ENCODE measurements at regions not wholly inside any gene's neighbourhood (a gene's known extent, or its start where the extent isn't known, plus 50 kb on each side); places are given as distances from the start of the nearest gene placed in this dataset.

GRCh38 chr22:49186293-49186692, 641.4 kb downstream of the BRD1 start:
- H3K79me2 ChIP-seq (ENCODE audit: insufficient read depth, low read length), result no peaks in the 10 kb centered on the region
- ChIA-PET CTCF (ENCODE audit: low intra/inter-chr PET ratio, low total read pairs) (no interaction called here), POLR2A (no interaction called here)
- peaks cover 14% of the 10 kb centered on the region for H3K4me1 ChIP-seq (ENCODE audit: insufficient read depth, low read length)
- no peak for DNase-seq (ENCODE audit: low spot score)
- no peak for ATAC-seq
- peaks cover 3% of the 10 kb centered on the region; the same call in 1 of the 2 replicates for H4K20me1 ChIP-seq (ENCODE audit: insufficient read depth, low read length)
- peaks cover 1 to 11% of the 10 kb centered on the region in 2 experiments; a peak in 4 of 5 replicates for H3K27me3 ChIP-seq (ENCODE audit: control insufficient read depth in 1 of 2, insufficient read depth in 2 of 2, low read length in 2 of 2)
- H3K27ac ChIP-seq (ENCODE audit: extremely low read length, insufficient read depth, low read length), result no peak overlapping the region
- H2AFZ ChIP-seq (ENCODE audit: low read length), result no peak overlapping the region
- in situ Hi-C loops (cut with HindIII; ENCODE audit: extremely low pct_ligation_motif_present, low pct_unique_long_range_greater_than_20kb), result no loop called here
- H3K9me3 ChIP-seq (ENCODE audit: low read length), result peaks cover 7% of the 10 kb centered on the region; the same call in 1 of the 2 replicates
- H3K4me2 ChIP-seq (ENCODE audit: low read depth, low read length), result no peak overlapping the region
- no peaks in the 10 kb centered on the region for H3K36me3 ChIP-seq (replicated peaks in 1 of 2; ENCODE audit: control insufficient read depth in 1 of 2, insufficient read depth in 2 of 2, low read length in 2 of 2)
- no peak for FAIRE-seq
- no TSS peak for BruUV-seq (replicated peaks)
- 100% methylated on average over 1 of the region's 1 CpG for WGBS (ENCODE audit: low lambda C conversion rate)
- intact Hi-C loops (cut with micrococcal nuclease; ENCODE audit: unreplicated experiment), result no loop called here
- H3K9ac ChIP-seq (ENCODE audit: insufficient read depth, low read depth, low read length), result no peak overlapping the region
- TF ChIP-seq ZFP37 (CRISPR knock-in tag; IDR thresholded peaks at IDR 0.05; ENCODE audit: borderline replicate concordance), result no peak
- TF ChIP-seq TEAD2 (CRISPR knock-in tag; IDR thresholded peaks at IDR 0.05), result no peak
- no peak for TF ChIP-seq ZNF724P (CRISPR knock-in tag; IDR thresholded peaks at IDR 0.05; ENCODE audit: borderline replicate concordance)
- TF ChIP-seq RBAK (CRISPR knock-in tag; IDR thresholded peaks at IDR 0.05), result no peak
- no peak for TF ChIP-seq ZFP1 (CRISPR knock-in tag; IDR thresholded peaks at IDR 0.05)
- TF ChIP-seq MAZ (IDR thresholded peaks at IDR 0.05; ENCODE audit: borderline replicate concordance, low read depth, low read length), result no peak
- no peak for TF ChIP-seq MAZ (CRISPR knock-in tag; IDR thresholded peaks at IDR 0.05; ENCODE audit: low read depth)
- no peak for TF ChIP-seq ZNF614 (CRISPR knock-in tag; IDR thresholded peaks at IDR 0.05; ENCODE audit: borderline replicate concordance)
- no peak for TF ChIP-seq ZBTB1 (CRISPR knock-in tag; IDR thresholded peaks at IDR 0.05; ENCODE audit: borderline replicate concordance)
- no peak for TF ChIP-seq ZNF501 (CRISPR knock-in tag; IDR thresholded peaks at IDR 0.05)
- no peak for TF ChIP-seq NBN (conservative IDR thresholded peaks at IDR 0.05)
- TF ChIP-seq ZNF576 (CRISPR knock-in tag; IDR thresholded peaks at IDR 0.05), result no peak
- no peak for TF ChIP-seq ZNF142 (CRISPR knock-in tag; IDR thresholded peaks at IDR 0.05)
- no peak for TF ChIP-seq CC2D1A (CRISPR knock-in tag; IDR thresholded peaks at IDR 0.05)
- TF ChIP-seq ZNF691 (CRISPR knock-in tag; IDR thresholded peaks at IDR 0.05; ENCODE audit: borderline replicate concordance, low read depth), result no peak
- no peak for TF ChIP-seq TCF12 (IDR thresholded peaks at IDR 0.05)
- TF ChIP-seq TCF12 (CRISPR knock-in tag; IDR thresholded peaks at IDR 0.05), result no peak
- no peak for TF ChIP-seq ZNF207 (IDR thresholded peaks at IDR 0.05; ENCODE audit: borderline replicate concordance)
- TF ChIP-seq ZNF790 (CRISPR knock-in tag; IDR thresholded peaks at IDR 0.05; ENCODE audit: borderline replicate concordance), result no peak
- H3K4me3 ChIP-seq (replicated peaks in 1 of 3; ENCODE audit: insufficient read depth in 1 of 3, low read depth in 2 of 3, low read length in 3 of 3), result no peak overlapping the region

Data from HepG2 (cell line).